ENCODE measurements at regions not wholly inside any gene's neighbourhood (a gene's known extent, or its start where the extent isn't known, plus 50 kb on each side); places are given as distances from the start of the nearest gene placed in this dataset.

DNA sequence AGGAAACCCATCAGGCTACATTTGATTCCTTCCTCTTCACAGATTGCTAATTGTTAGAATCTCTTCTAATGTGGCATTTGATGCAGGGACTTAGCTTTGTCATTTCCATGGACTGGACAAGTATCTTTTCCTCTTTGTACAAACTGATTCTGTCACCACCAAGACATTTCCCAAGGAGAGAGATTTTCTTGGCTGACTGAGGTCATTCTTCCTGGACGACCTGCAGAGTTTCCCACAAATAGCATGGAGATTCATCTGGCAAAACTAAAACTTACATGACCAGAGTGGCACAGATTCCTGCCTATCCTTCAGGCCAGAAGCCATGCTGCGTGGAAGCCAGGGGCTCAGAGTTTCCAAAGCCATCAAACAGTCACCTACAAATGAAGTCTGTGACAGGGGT lies 269.2 kb upstream of the LRTM1 start:
- TF ChIP-seq POLR2A (IDR thresholded peaks at IDR 0.05; ENCODE audit: low read length), result no peak
- TF ChIP-seq GATA1 (IDR thresholded peaks at IDR 0.05; ENCODE audit: low read depth, low read length), result no peak

Data from erythroblast (primary cell).